ENCODE measurements at regions not wholly inside any gene's neighbourhood (a gene's known extent, or its start where the extent isn't known, plus 50 kb on each side); places are given as distances from the start of the nearest gene placed in this dataset.

DNA sequence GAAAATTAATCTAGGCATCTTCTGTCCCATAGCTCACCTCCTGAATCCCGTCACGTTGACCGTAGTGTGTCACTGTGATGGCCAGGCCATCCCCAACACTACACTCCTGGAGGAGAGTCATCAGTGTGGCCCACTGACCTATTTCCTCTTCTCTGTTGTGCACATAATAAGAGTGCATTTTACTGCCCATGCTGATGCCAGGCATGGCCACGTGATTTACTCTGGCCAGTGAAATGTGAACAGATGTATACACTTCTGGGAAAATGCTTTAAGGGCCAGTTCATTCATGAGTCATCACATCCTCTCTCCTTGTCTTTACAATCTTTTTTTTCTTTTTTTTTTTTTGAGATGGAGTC, 101.9 kb upstream of the PIP4K2A start:
- DNase-seq: no peak
- no peak overlapping the region for H3K4me3 Mint-ChIP-seq
- CTCF ChIA-PET: no interaction called here
- intact Hi-C loops (cut with micrococcal nuclease): no loop called here
- H3K4me1 Mint-ChIP-seq: no peaks in the 10 kb centered on the region
- H3K27ac Mint-ChIP-seq: no peak overlapping the region
- TF ChIP-seq, protein P1, sequence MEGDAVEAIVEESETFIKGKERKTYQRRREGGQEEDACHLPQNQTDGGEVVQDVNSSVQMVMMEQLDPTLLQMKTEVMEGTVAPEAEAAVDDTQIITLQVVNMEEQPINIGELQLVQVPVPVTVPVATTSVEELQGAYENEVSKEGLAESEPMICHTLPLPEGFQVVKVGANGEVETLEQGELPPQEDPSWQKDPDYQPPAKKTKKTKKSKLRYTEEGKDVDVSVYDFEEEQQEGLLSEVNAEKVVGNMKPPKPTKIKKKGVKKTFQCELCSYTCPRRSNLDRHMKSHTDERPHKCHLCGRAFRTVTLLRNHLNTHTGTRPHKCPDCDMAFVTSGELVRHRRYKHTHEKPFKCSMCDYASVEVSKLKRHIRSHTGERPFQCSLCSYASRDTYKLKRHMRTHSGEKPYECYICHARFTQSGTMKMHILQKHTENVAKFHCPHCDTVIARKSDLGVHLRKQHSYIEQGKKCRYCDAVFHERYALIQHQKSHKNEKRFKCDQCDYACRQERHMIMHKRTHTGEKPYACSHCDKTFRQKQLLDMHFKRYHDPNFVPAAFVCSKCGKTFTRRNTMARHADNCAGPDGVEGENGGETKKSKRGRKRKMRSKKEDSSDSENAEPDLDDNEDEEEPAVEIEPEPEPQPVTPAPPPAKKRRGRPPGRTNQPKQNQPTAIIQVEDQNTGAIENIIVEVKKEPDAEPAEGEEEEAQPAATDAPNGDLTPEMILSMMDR (IDR thresholded peaks at IDR 0.05): no peak
- POLR2A ChIA-PET: no interaction called here
- H3K27me3 Mint-ChIP-seq: peaks cover 1% of the 10 kb centered on the region
- no peaks in the 10 kb centered on the region for H3K36me3 Mint-ChIP-seq (ENCODE audit: low read depth)
- no peaks in the 10 kb centered on the region for H3K9me3 Mint-ChIP-seq
- no peak for ATAC-seq (ENCODE audit: low read depth)

DNA sequence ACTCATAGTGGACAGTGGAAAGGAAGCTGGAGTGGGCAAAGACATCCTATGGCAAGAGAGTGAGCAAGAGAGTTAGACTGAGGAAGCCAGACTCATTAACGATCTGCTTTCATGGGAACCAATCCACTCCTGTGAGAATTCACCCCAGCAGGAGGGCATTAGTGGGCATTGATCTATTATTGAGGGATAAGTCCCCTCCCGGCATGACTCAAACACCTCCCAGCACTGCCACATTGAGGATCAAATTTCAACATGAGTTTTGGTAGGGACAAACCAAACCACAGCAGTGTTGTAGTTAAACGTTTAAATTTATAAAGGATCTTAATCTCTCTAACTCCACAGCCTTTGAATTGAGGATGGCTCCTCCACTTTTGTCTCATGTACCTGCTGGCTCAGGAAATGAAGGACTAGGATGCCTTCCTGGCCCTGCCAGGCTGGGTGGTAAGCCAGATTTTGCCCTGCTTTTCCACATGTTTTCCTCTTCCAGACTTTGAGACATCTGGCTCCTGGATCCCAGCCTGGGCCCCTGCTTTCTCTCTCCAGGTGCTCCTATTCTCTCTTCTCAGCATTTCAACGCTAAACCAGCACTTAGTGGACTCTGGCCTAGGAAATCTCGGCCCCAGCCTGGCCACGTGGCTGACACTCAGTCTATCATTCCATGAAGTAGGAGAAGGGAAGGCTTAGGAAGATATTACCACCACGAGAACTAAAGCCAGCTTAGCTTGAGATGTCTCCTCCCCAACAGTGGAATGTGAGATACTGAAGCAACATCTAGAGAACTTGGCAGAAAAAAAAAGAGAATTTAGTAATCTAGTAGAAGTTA, 96.5 kb upstream of the PIP4K2A start:
- no peaks in the 10 kb centered on the region for H3K9me3 Mint-ChIP-seq
- no peak for DNase-seq
- ChIA-PET POLR2A (no interaction called here), CTCF (no interaction called here)
- TF ChIP-seq, protein P1 (IDR thresholded peaks at IDR 0.05): no peak
- no peak for ATAC-seq (ENCODE audit: low read depth)
- H3K27me3 Mint-ChIP-seq: no peaks in the 10 kb centered on the region
- H3K4me1 Mint-ChIP-seq: no peaks in the 10 kb centered on the region
- no peaks in the 10 kb centered on the region for H3K36me3 Mint-ChIP-seq (ENCODE audit: low read depth)
- H3K4me3 Mint-ChIP-seq: no peak overlapping the region
- intact Hi-C loops (cut with micrococcal nuclease): no loop called here
- no peak overlapping the region for H3K27ac Mint-ChIP-seq

DNA sequence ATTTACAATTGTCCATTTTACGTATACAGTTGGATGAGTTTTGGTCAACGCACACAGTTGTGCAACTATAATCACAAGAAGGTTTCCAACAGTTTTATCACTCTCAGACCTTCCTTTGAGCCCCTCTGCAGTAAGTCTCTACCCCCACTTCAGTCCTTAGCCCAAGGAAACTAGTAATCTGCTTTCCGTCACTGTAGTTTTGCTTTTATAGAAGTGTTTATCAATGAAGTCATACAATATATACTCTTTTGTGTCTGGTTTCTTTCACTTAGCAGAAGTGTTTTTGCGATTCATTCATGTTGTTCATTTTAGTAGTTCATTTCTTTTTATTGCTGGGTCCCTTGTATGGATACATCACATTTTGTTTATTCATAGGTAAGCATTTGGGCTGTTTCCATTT, 92.9 kb upstream of the PIP4K2A start:
- ATAC-seq (ENCODE audit: low read depth) (no peak), DNase-seq (no peak)
- Mint-ChIP-seq H3K27me3 (no peaks in the 10 kb centered on the region), H3K36me3 (ENCODE audit: low read depth) (no peaks in the 10 kb centered on the region), H3K4me3 (no peak overlapping the region), H3K9me3 (no peaks in the 10 kb centered on the region), H3K27ac (no peak overlapping the region), H3K4me1 (no peaks in the 10 kb centered on the region)
- CTCF ChIA-PET: no interaction called here
- TF ChIP-seq, protein P1 (IDR thresholded peaks at IDR 0.05): no peak
- intact Hi-C loops (cut with micrococcal nuclease): no loop called here
- POLR2A ChIA-PET: no interaction called here

DNA sequence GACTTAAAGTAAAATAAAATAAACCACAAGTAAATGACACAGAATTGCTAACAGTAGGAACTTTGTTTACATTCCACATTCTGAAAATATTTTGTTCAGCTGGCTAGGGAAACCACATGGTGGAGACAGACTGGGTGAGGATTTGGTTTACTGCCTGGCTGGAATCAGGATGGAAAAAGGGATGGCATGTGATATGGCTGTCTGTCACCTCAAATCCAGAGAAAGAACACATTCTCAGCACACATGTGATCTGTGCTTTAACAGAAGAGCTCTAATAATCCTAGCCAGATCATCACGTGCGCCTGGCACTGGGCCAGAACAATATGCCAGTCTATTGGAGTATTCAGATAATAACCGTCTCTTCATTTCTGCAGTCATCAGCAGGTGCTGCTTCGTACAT, 90.9 kb upstream of the PIP4K2A start:
- Mint-ChIP-seq H3K27ac (no peak overlapping the region), H3K9me3 (no peaks in the 10 kb centered on the region), H3K27me3 (peaks cover 8% of the 10 kb centered on the region), H3K36me3 (ENCODE audit: low read depth) (no peaks in the 10 kb centered on the region), H3K4me1 (no peaks in the 10 kb centered on the region), H3K4me3 (no peak overlapping the region)
- intact Hi-C loops (cut with micrococcal nuclease): no loop called here
- no peak for ATAC-seq (ENCODE audit: low read depth)
- DNase-seq: no peak
- ChIA-PET POLR2A (no interaction called here), CTCF (no interaction called here)
- TF ChIP-seq, protein P1 (IDR thresholded peaks at IDR 0.05): no peak

DNA sequence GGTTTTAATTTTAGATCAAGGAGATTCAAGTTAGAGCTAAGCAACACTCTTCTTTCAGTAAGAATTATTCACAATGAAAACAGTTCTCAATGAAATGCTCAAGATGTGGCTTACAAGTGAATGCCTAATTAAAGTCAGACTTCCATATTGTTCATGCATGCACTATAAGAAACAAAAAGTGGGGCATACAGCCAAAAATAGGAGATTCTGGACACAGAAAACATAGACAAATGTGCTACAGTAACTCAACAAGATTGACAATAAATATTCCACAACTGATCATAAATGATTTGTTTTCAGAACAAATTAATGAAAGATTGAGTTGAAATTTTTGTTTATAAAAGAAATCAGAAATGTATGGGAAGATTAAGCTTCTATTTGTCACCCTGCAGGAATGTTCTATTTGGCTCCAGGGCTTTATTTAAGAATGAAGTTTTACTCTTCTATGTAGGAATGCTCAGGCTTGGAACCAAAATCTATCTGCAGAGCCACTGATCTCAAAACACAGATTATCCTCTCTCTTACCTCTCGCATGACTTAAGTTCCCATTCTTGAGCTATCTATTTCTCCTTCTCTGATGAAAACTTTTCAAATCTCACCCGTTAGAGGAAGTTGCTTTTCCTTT, 89.0 kb upstream of the PIP4K2A start:
- TF ChIP-seq, protein P1 (IDR thresholded peaks at IDR 0.05): no peak
- DNase-seq: no peak
- no peak overlapping the region for H3K4me3 Mint-ChIP-seq
- CTCF ChIA-PET: no interaction called here
- H3K36me3 Mint-ChIP-seq (ENCODE audit: low read depth): no peaks in the 10 kb centered on the region
- H3K27ac Mint-ChIP-seq: no peak overlapping the region
- intact Hi-C loops (cut with micrococcal nuclease): no loop called here
- H3K9me3 Mint-ChIP-seq: no peaks in the 10 kb centered on the region
- H3K27me3 Mint-ChIP-seq: peaks cover 8% of the 10 kb centered on the region
- H3K4me1 Mint-ChIP-seq: no peaks in the 10 kb centered on the region
- ATAC-seq (ENCODE audit: low read depth): no peak
- POLR2A ChIA-PET: no interaction called here
